ENCODE measurements at regions not wholly inside any gene's neighbourhood (a gene's known extent, or its start where the extent isn't known, plus 50 kb on each side); places are given as distances from the start of the nearest gene placed in this dataset.

DNA sequence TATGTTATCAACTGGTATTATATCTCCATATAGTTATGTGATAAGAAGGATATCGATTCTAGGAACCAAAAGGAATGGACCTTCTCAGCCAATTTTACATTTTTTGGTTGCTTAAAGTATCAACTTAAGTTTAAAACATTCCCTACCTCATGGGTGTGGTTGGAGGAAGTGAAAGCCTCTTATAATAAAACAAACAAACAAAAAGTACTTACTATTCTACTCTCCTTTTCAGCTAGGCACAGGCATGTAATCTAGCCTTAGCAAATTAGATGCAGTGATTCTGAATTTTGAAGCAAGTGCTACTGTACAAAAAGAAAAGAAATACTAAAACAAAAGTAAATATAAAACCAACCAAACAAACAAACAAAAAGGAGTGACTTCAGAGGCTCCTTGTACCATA lies 485.4 kb downstream of the C4orf33 start:
- H3K4me1 Mint-ChIP-seq (ENCODE audit: unreplicated experiment), result peaks cover 4% of the 10 kb centered on the region
- no peak for TF ChIP-seq CTCF (IDR thresholded peaks at IDR 0.05)

GRCh38 chr4:129583868-129584267 lies 487.9 kb downstream of the C4orf33 start:
- H3K27ac Mint-ChIP-seq (ENCODE audit: unreplicated experiment), result peak overlapping the region; percentile 29

More for the DNA sequence above, 485.4 kb downstream of the C4orf33 start:
- Mint-ChIP-seq H3K27me3 (ENCODE audit: unreplicated experiment) (no peaks in the 10 kb centered on the region), H3K36me3 (ENCODE audit: unreplicated experiment) (no peaks in the 10 kb centered on the region), H3K9me3 (ENCODE audit: unreplicated experiment) (peaks cover 14% of the 10 kb centered on the region), H3K4me3 (ENCODE audit: unreplicated experiment) (no peak overlapping the region), H3K27ac (ENCODE audit: unreplicated experiment) (no peak overlapping the region)
- DNase-seq (ENCODE audit: extremely low spot score, unreplicated experiment), result no peak

GRCh38 chr4:129598582-129598981 lies 502.6 kb downstream of the C4orf33 start:
- Mint-ChIP-seq H3K27ac (ENCODE audit: unreplicated experiment) (no peak overlapping the region), H3K27me3 (ENCODE audit: unreplicated experiment) (peaks cover 2% of the 10 kb centered on the region), H3K4me3 (ENCODE audit: unreplicated experiment) (no peak overlapping the region), H3K4me1 (ENCODE audit: unreplicated experiment) (no peaks in the 10 kb centered on the region), H3K36me3 (ENCODE audit: unreplicated experiment) (no peaks in the 10 kb centered on the region), H3K9me3 (ENCODE audit: unreplicated experiment) (peaks cover 9% of the 10 kb centered on the region)
- DNase-seq (ENCODE audit: extremely low spot score, unreplicated experiment), result no peak
- TF ChIP-seq CTCF (IDR thresholded peaks at IDR 0.05), result no peak

More at GRCh38 chr4:129583868-129584267, 487.9 kb downstream of the C4orf33 start:
- no peaks in the 10 kb centered on the region for H3K27me3 Mint-ChIP-seq (ENCODE audit: unreplicated experiment)
- no peak for DNase-seq (ENCODE audit: extremely low spot score, unreplicated experiment)
- no peaks in the 10 kb centered on the region for H3K36me3 Mint-ChIP-seq (ENCODE audit: unreplicated experiment)
- H3K9me3 Mint-ChIP-seq (ENCODE audit: unreplicated experiment), result peaks cover 15% of the 10 kb centered on the region
- H3K4me3 Mint-ChIP-seq (ENCODE audit: unreplicated experiment), result no peak overlapping the region
- TF ChIP-seq CTCF (IDR thresholded peaks at IDR 0.05), result no peak
- H3K4me1 Mint-ChIP-seq (ENCODE audit: unreplicated experiment), result peaks cover 4% of the 10 kb centered on the region

DNA sequence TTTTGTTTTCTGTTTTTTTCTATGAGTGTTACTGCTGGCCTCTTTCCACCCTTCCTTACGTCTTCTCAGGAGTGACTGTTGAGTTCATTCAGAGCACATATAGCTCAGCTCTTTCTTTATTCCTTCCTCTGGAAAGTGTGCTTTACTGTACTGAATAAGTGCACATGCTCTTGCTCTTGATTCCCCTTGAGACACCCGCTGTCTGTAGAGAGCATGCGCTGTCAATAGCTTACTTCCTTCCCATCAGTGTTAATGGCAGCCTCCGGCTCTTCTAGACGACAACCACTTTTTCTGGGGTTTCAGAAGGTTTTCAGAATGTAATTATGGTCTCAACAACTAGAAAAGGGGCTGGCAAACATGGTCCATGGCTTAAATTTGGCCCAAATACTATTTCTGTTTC lies 504.9 kb downstream of the C4orf33 start:
- no peak for TF ChIP-seq CTCF (IDR thresholded peaks at IDR 0.05)
- H3K27ac Mint-ChIP-seq (ENCODE audit: unreplicated experiment), result no peak overlapping the region
- DNase-seq (ENCODE audit: extremely low spot score, unreplicated experiment), result no peak
- H3K4me3 Mint-ChIP-seq (ENCODE audit: unreplicated experiment), result no peak overlapping the region
- H3K36me3 Mint-ChIP-seq (ENCODE audit: unreplicated experiment), result no peaks in the 10 kb centered on the region
- H3K27me3 Mint-ChIP-seq (ENCODE audit: unreplicated experiment), result peaks cover 2% of the 10 kb centered on the region
- no peaks in the 10 kb centered on the region for H3K4me1 Mint-ChIP-seq (ENCODE audit: unreplicated experiment)
- no peaks in the 10 kb centered on the region for H3K9me3 Mint-ChIP-seq (ENCODE audit: unreplicated experiment)

GRCh38 chr4:129602447-129602846 lies 506.5 kb downstream of the C4orf33 start:
- Mint-ChIP-seq H3K4me3 (ENCODE audit: unreplicated experiment) (no peak overlapping the region), H3K4me1 (ENCODE audit: unreplicated experiment) (no peaks in the 10 kb centered on the region), H3K27me3 (ENCODE audit: unreplicated experiment) (peaks cover 2% of the 10 kb centered on the region), H3K9me3 (ENCODE audit: unreplicated experiment) (no peaks in the 10 kb centered on the region), H3K36me3 (ENCODE audit: unreplicated experiment) (no peaks in the 10 kb centered on the region), H3K27ac (ENCODE audit: unreplicated experiment) (no peak overlapping the region)
- no peak for TF ChIP-seq CTCF (IDR thresholded peaks at IDR 0.05)
- DNase-seq (ENCODE audit: extremely low spot score, unreplicated experiment), result no peak
